Panc1 (cell line): ENCODE measurements at regions not wholly inside any gene's neighbourhood (a gene's known extent, or its start where the extent isn't known, plus 50 kb on each side); places are given as distances from the start of the nearest gene placed in this dataset.

Experiments used
- ATAC-seq: fragments of 200-7000 bp; cut with Tn5 transposase; 2 replicates; pipeline ENCODE4 v1.9.1; 2020; ENCODE audit warnings: mild to moderate bottlenecking, moderate library complexity
- BruUV-seq: library from RNA; stranded (reverse); fragments of 400-500 nt; replicated peaks from 2 replicates; lab custom pipeline; 2021; lab: Mats Ljungman, UMichigan
- CTCF ChIA-PET: fragments of 300-600 bp; sonication (Branson Sonifier 250); formaldehyde crosslinking; loops from one replicate; lab custom pipeline; 2022; ENCODE audit warnings: antibody characterized with exemption; lab: Charles Lee
- POLR2A ChIA-PET: fragments of 300-600 bp; sonication (Branson Sonifier 250); formaldehyde crosslinking; loops from one replicate; lab custom pipeline; 2022; ENCODE audit warnings: antibody characterized with exemption; lab: Charles Lee
- DNase-seq: peaks from one replicate; pipeline ENCODE4 v3.0.0-alpha.2; 2010; ENCODE audit warnings: low read depth, low spot score
- H3K27ac ChIP-seq: 2 replicates; pipeline ENCODE4 v1.5.1; 2011; ENCODE audit warnings: mild to moderate bottlenecking, low read length, inconsistent platforms
- H3K27me3 ChIP-seq: fragments of 200-500 bp; sonication (Bioruptor generic); 2 replicates; pipeline ENCODE4 v1.6.0; 2014; ENCODE audit warnings: low read length, inconsistent platforms; ENCODE audit not compliant: control insufficient read depth, insufficient read depth
- H3K36me3 ChIP-seq: fragments of 200-500 bp; sonication (Bioruptor generic); 2 replicates; pipeline ENCODE4 v1.5.1; 2014; ENCODE audit warnings: inconsistent platforms, mild to moderate bottlenecking, low read length, moderate library complexity; ENCODE audit not compliant: control insufficient read depth, insufficient read depth
- H3K4me1 ChIP-seq: 2 replicates; pipeline ENCODE4 v1.5.1; 2011; ENCODE audit warnings: inconsistent platforms, mild to moderate bottlenecking, low read length, moderate library complexity; ENCODE audit not compliant: control insufficient read depth, insufficient read depth
- H3K4me3 ChIP-seq, 2 experiments: 2 replicates each; pipeline ENCODE4 v1.5.1; 2011 to 2012; ENCODE audit warnings: low read depth in 2 of 2, low read length in 2 of 2, mild to moderate bottlenecking in 2 of 2, inconsistent platforms in 1 of 2, moderate library complexity in 1 of 2
- H3K9me3 ChIP-seq: fragments of 200-500 bp; sonication (Bioruptor generic); 2 replicates; pipeline ENCODE4 v1.5.1; 2014; ENCODE audit warnings: low read depth, mild to moderate bottlenecking, inconsistent platforms, low read length, moderate library complexity; ENCODE audit not compliant: control insufficient read depth, insufficient read depth
- CTCF ChIP-seq: fragments of 450-650 bp; IDR thresholded peaks from 2 replicates; pipeline ENCODE4 v1.5.1; 2017; ENCODE audit warnings: mild to moderate bottlenecking
- POLR2AphosphoS5 ChIP-seq: IDR thresholded peaks from 2 replicates; pipeline ENCODE4 v1.6.1; 2012; ENCODE audit warnings: mild to moderate bottlenecking, low read depth, low read length, moderate library complexity
- REST ChIP-seq, 2 experiments: IDR thresholded peaks; 2 replicates each; pipeline ENCODE4 v1.6.1; 2011 to 2012; ENCODE audit warnings: low read depth in 2 of 2, control low read depth in 1 of 2, low read length in 1 of 2, mild to moderate bottlenecking in 1 of 2, moderate library complexity in 1 of 2; ENCODE audit not compliant: insufficient read depth in 1 of 2
- SIN3A ChIP-seq: IDR thresholded peaks from 2 replicates; pipeline ENCODE4 v1.6.1; 2012; ENCODE audit warnings: low read depth, mild to moderate bottlenecking, low read length, moderate library complexity, borderline replicate concordance; ENCODE audit not compliant: insufficient read depth
- TCF7L2 ChIP-seq: IDR thresholded peaks from 2 replicates; pipeline ENCODE4 v1.6.1; 2011; ENCODE audit warnings: mild to moderate bottlenecking, low read depth, low read length, inconsistent platforms
- in situ Hi-C: cut with HindIII; loops from 2 replicates; pipeline ENCODE4 v1.10.0; 2016; ENCODE audit warnings: low sequenced_read_pairs, low pct_unique_long_range_greater_than_20kb
- intact Hi-C: fragments of 100-400 bp; cut with micrococcal nuclease; formaldehyde crosslinking; loops from one replicate; pipeline ENCODE4 v1.10.0; 2022; ENCODE audit not compliant: unreplicated experiment

GRCh38 chr2:192313773-192314172, 119.0 kb upstream of the TMEFF2 start:
- ChIA-PET CTCF (no interaction called here), POLR2A (no interaction called here)
- BruUV-seq: no TSS peak
- Histone ChIP-seq H3K27me3 (no peaks in the 10 kb centered on the region), H3K27ac (no peak overlapping the region), H3K4me1 (no peaks in the 10 kb centered on the region), H3K36me3 (no peaks in the 10 kb centered on the region), H3K4me3 (no peak overlapping the region), H3K9me3 (0 out of 2 replicates have a peak, but pooled peaks cover 3% of the 10 kb centered on the region)
- no peak for TF ChIP-seq SIN3A
- in situ Hi-C loops (no loop called here), intact Hi-C loops (no loop called here)
- no peak for ATAC-seq
- DNase-seq: no peak

GRCh38 chr2:192311701-192312460, 117.1 kb upstream of the TMEFF2 start:
- H3K4me3 ChIP-seq: no peak overlapping the region
- DNase-seq (no peak), ATAC-seq (no peak)
- CTCF ChIA-PET: no interaction called here
- no TSS peak for BruUV-seq
- TF ChIP-seq REST (IDR thresholded peaks at IDR 0.05; ENCODE audit: insufficient read depth in 1 of 2, low read depth in 2 of 2, low read length in 1 of 2) (no peak), POLR2AphosphoS5 (no peak), SIN3A (no peak), TCF7L2 (no peak), CTCF (no peak)
- no peaks in the 10 kb centered on the region for H3K27me3 ChIP-seq
- H3K9me3 ChIP-seq: 0 out of 2 replicates have a peak, but pooled peaks cover 2% of the 10 kb centered on the region
- POLR2A ChIA-PET: no interaction called here
- in situ Hi-C loops: no loop called here
- no peak overlapping the region for H3K27ac ChIP-seq
- intact Hi-C loops: no loop called here
- H3K4me1 ChIP-seq: no peaks in the 10 kb centered on the region
- H3K36me3 ChIP-seq: no peaks in the 10 kb centered on the region

DNA sequence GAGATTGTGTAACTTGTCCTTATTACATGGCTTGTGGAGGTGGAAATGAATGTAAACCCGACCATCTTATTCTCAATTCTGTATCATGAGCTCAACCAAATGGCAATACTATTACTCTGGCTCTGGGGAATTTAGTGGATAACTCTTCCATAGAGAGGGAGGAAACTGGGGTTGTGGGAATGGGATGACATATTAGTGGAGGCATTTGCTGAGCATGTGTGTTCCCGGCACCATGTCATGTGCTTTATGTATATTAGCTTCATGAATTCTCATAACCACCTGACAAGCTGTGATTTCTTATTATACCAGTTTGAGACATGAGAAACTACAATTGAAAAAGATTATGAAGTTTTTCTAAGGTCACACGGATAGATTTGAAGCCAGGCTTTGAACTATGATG, 112.8 kb upstream of the TMEFF2 start:
- intact Hi-C loops (no loop called here), in situ Hi-C loops (no loop called here)
- no TSS peak for BruUV-seq
- no peak for TF ChIP-seq SIN3A
- no peak for TF ChIP-seq TCF7L2
- TF ChIP-seq CTCF: no peak
- TF ChIP-seq REST (IDR thresholded peaks at IDR 0.05; ENCODE audit: insufficient read depth in 1 of 2, low read depth in 2 of 2, low read length in 1 of 2): no peak
- TF ChIP-seq POLR2AphosphoS5: no peak
- Histone ChIP-seq H3K4me3 (no peak overlapping the region), H3K4me1 (no peaks in the 10 kb centered on the region), H3K36me3 (no peaks in the 10 kb centered on the region), H3K27me3 (no peaks in the 10 kb centered on the region), H3K27ac (no peak overlapping the region), H3K9me3 (no peaks in the 10 kb centered on the region)
- POLR2A ChIA-PET: no interaction called here
- DNase-seq: no peak
- CTCF ChIA-PET: no interaction called here
- ATAC-seq: no peak
